K562 (cell line): ENCODE measurements at regions not wholly inside any gene's neighbourhood (a gene's known extent, or its start where the extent isn't known, plus 50 kb on each side); places are given as distances from the start of the nearest gene placed in this dataset.

Experiments
- CAMTA2 ChIP-seq: fragments of 250-450 bp; sonication (Bioruptor Pico); conservative IDR thresholded peaks from 2 replicates; pipeline ENCODE4 v1.5.1; 2022
- CSDE1 ChIP-seq, 2 experiments: fragments of 450-650 bp; IDR thresholded peaks; 2 replicates each; pipeline ENCODE4 v1.6.1; 2016; ENCODE audit warnings: mild to moderate bottlenecking in 1 of 2
- EGR1 ChIP-seq: fragments of 450-650 bp; conservative IDR thresholded peaks from 2 replicates; pipeline ENCODE4 v1.6.1; 2017; ENCODE audit warnings: mild to moderate bottlenecking
- JUND ChIP-seq, 2 experiments: IDR thresholded peaks; 2 replicates in 1 of 2; 3 replicates in 1 of 2; pipeline ENCODE4 v1.6.1; 2011; ENCODE audit warnings: borderline replicate concordance in 2 of 2, low read depth in 2 of 2, low read length in 2 of 2, improper control_type of control experiment in 1 of 2, missing biosample characterization in 1 of 2, missing genetic modification characterization in 1 of 2, missing genetic modification reagents in 1 of 2
- TAF1 ChIP-seq: IDR thresholded peaks from 2 replicates; pipeline ENCODE4 v1.6.1; 2011; ENCODE audit warnings: mild to moderate bottlenecking, low read length, moderate library complexity; ENCODE audit not compliant: insufficient read depth, control insufficient read depth, severe bottlenecking; ENCODE audit errors: extremely low read depth
- ZNF133 ChIP-seq: fragments of 250-450 bp; sonication (Bioruptor Pico); IDR thresholded peaks from 2 replicates; pipeline ENCODE4 v1.4.0; 2020; ENCODE audit warnings: mild to moderate bottlenecking
- ZNF766 ChIP-seq: fragments of 200-800 bp; sonication (Bioruptor generic); conservative IDR thresholded peaks from 2 replicates; pipeline ENCODE4 v1.6.1; 2016; ENCODE audit warnings: missing genetic modification characterization, missing compliant biosample characterization
- TF ChIP-seq, protein P1 (sequence below): fragments of 200-800 bp; sonication (Bioruptor generic); IDR thresholded peaks from 2 replicates; pipeline ENCODE4 v1.6.1; 2016; ENCODE audit warnings: missing genetic modification characterization, missing compliant biosample characterization
- TF ChIP-seq, protein P2 (sequence below): fragments of 150-350 bp; conservative IDR thresholded peaks from 2 replicates; pipeline ENCODE4 v1.6.1; 2014; ENCODE audit warnings: low read length

DNA sequence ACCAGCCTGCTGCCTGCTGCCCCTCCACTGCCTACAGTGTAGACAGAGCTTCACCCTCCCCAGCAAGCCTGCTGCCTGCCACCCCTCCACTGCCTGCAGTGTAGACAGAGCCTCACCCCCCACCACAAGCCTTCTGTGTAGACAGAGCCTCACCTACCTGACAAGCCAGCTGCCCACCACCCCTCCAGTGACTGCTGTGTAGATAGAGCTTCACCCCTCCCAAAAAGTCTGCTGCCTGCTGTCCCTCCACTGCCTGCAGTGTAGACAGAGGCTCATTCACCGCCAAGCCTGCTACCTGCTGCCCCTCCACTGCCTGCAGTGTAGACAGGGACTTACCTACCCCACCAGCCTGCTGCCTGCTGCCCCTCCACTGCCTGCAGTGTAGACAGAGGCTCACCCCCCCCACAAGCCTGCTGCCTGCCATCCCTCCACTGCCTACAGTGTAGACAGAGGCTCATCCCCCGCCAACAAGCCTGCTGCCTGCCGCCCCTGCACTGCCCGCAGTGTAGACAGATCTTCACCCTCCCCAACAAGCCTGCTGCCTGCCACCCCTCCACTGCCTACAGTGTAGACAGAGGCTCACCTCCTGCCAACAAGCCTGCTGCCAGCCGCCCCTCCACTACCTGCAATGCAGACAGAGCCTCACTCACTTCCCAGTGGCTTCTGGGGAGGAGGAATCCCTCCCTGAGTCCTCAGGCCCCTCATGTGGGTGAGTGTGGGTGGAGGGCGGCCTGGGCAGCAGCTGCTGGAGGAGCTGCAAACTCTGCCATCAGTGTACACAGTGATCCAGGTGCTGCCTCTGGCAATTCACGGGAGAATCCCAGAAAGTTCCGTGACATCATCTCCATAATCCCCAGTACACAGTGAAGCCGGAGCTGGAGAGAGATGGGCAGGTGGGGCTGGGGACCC is 140.9 kb downstream of the DLL1 start (continued):
- TF ChIP-seq ZNF766 (no peak), EGR1 (no peak), TAF1 (no peak), CSDE1 (IDR thresholded peaks at IDR 0.05) (no peak), ZNF133 (no peak), CAMTA2 (CRISPR knock-in tag) (no peak), JUND (IDR thresholded peaks at IDR 0.05; ENCODE audit: borderline replicate concordance, low read depth, low read length) (no peak), JUND (tag; IDR thresholded peaks at IDR 0.05; ENCODE audit: borderline replicate concordance, low read depth, low read length) (no peak)
- TF ChIP-seq, protein P1, sequence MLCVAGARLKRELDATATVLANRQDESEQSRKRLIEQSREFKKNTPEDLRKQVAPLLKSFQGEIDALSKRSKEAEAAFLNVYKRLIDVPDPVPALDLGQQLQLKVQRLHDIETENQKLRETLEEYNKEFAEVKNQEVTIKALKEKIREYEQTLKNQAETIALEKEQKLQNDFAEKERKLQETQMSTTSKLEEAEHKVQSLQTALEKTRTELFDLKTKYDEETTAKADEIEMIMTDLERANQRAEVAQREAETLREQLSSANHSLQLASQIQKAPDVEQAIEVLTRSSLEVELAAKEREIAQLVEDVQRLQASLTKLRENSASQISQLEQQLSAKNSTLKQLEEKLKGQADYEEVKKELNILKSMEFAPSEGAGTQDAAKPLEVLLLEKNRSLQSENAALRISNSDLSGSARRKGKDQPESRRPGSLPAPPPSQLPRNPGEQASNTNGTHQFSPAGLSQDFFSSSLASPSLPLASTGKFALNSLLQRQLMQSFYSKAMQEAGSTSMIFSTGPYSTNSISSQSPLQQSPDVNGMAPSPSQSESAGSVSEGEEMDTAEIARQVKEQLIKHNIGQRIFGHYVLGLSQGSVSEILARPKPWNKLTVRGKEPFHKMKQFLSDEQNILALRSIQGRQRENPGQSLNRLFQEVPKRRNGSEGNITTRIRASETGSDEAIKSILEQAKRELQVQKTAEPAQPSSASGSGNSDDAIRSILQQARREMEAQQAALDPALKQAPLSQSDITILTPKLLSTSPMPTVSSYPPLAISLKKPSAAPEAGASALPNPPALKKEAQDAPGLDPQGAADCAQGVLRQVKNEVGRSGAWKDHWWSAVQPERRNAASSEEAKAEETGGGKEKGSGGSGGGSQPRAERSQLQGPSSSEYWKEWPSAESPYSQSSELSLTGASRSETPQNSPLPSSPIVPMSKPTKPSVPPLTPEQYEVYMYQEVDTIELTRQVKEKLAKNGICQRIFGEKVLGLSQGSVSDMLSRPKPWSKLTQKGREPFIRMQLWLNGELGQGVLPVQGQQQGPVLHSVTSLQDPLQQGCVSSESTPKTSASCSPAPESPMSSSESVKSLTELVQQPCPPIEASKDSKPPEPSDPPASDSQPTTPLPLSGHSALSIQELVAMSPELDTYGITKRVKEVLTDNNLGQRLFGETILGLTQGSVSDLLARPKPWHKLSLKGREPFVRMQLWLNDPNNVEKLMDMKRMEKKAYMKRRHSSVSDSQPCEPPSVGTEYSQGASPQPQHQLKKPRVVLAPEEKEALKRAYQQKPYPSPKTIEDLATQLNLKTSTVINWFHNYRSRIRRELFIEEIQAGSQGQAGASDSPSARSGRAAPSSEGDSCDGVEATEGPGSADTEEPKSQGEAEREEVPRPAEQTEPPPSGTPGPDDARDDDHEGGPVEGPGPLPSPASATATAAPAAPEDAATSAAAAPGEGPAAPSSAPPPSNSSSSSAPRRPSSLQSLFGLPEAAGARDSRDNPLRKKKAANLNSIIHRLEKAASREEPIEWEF: no peak
- TF ChIP-seq, protein P2, sequence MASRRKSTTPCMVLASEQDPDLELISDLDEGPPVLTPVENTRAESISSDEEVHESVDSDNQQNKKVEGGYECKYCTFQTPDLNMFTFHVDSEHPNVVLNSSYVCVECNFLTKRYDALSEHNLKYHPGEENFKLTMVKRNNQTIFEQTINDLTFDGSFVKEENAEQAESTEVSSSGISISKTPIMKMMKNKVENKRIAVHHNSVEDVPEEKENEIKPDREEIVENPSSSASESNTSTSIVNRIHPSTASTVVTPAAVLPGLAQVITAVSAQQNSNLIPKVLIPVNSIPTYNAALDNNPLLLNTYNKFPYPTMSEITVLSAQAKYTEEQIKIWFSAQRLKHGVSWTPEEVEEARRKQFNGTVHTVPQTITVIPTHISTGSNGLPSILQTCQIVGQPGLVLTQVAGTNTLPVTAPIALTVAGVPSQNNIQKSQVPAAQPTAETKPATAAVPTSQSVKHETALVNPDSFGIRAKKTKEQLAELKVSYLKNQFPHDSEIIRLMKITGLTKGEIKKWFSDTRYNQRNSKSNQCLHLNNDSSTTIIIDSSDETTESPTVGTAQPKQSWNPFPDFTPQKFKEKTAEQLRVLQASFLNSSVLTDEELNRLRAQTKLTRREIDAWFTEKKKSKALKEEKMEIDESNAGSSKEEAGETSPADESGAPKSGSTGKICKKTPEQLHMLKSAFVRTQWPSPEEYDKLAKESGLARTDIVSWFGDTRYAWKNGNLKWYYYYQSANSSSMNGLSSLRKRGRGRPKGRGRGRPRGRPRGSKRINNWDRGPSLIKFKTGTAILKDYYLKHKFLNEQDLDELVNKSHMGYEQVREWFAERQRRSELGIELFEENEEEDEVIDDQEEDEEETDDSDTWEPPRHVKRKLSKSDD: no peak
